Neutrophil (primary cell): ENCODE measurements at regions not wholly inside any gene's neighbourhood (a gene's known extent, or its start where the extent isn't known, plus 50 kb on each side); places are given as distances from the start of the nearest gene placed in this dataset.

Experiments used
- H3K27ac ChIP-seq: fragments of 200-600 bp; sonication (generic); 2 replicates; pipeline ENCODE4 v1.5.1; 2016; ENCODE audit warnings: mild to moderate bottlenecking, moderate library complexity
- H3K27me3 ChIP-seq: fragments of 200-600 bp; sonication (generic); 2 replicates; pipeline ENCODE4 v1.6.0; 2016; ENCODE audit warnings: mild to moderate bottlenecking
- H3K36me3 ChIP-seq: fragments of 200-600 bp; sonication (generic); 2 replicates; pipeline ENCODE4 v1.5.1; 2017
- H3K4me1 ChIP-seq, 2 experiments: fragments of 200-600 bp in 1 of 2; sonication (generic) in 1 of 2; 1 replicate in 1 of 2; 2 replicates in 1 of 2; pipeline versions ENCODE4 v1.5.1 to v1.6.1; 2013 to 2016; ENCODE audit warnings: low read depth in 1 of 2, low read length in 1 of 2, mild to moderate bottlenecking in 1 of 2, moderate library complexity in 1 of 2; ENCODE audit not compliant: control insufficient read depth in 1 of 2, insufficient read depth in 1 of 2
- H3K4me3 ChIP-seq, 2 experiments: fragments of 200-600 bp in 1 of 2; sonication (generic) in 1 of 2; 1 replicate in 1 of 2; 2 replicates in 1 of 2; pipeline ENCODE4 v1.5.1; 2013 to 2016; ENCODE audit warnings: low read depth in 1 of 2, low read length in 1 of 2, mild to moderate bottlenecking in 1 of 2, moderate library complexity in 1 of 2
- H3K9me3 ChIP-seq: fragments of 200-600 bp; sonication (generic); 2 replicates; pipeline ENCODE4 v1.5.1; 2016
- TF ChIP-seq, protein P1 (sequence below): fragments of 200-600 bp; sonication (generic); IDR thresholded peaks from 2 replicates; pipeline ENCODE4 v1.5.1; 2016; ENCODE audit warnings: antibody characterized with exemption

DNA sequence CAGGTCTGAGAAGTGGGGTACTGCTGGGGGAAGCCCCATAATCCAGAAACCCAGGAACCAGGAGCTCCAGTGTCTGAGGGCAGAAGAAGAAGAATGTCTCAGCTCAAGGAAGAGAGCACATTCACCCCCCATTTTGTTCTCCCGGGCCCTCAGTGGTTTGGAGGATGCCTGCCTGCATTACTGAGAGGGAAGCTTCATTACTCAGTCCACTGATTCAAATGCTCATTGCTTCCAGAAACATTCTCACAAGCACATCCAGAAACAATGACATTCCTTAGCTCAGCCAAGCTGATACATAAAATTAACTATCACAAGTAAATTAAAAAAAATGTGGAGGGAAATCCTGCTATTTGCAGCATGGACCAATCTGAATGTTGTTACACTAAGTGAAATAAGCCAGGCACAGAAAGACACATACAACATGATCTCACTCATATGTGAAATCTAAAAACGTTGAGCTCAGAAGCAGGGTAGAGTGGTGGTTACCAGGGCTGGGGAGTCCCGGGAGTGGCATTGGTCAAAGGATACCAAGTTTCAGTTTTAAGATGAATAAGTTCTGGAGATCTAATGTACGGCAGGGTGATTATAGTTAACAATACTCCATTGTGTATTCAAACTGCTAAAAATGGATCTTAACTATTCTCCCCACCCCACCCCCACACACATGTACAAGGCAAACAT, 459.3 kb downstream of the GALR1 start:
- no peaks in the 10 kb centered on the region for H3K9me3 ChIP-seq
- no peak overlapping the region for H3K27ac ChIP-seq
- H3K4me1 ChIP-seq, result no peaks in the 10 kb centered on the region
- TF ChIP-seq, protein P1, sequence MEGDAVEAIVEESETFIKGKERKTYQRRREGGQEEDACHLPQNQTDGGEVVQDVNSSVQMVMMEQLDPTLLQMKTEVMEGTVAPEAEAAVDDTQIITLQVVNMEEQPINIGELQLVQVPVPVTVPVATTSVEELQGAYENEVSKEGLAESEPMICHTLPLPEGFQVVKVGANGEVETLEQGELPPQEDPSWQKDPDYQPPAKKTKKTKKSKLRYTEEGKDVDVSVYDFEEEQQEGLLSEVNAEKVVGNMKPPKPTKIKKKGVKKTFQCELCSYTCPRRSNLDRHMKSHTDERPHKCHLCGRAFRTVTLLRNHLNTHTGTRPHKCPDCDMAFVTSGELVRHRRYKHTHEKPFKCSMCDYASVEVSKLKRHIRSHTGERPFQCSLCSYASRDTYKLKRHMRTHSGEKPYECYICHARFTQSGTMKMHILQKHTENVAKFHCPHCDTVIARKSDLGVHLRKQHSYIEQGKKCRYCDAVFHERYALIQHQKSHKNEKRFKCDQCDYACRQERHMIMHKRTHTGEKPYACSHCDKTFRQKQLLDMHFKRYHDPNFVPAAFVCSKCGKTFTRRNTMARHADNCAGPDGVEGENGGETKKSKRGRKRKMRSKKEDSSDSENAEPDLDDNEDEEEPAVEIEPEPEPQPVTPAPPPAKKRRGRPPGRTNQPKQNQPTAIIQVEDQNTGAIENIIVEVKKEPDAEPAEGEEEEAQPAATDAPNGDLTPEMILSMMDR, result no peak
- no peak overlapping the region for H3K4me3 ChIP-seq
- H3K27me3 ChIP-seq, result no peaks in the 10 kb centered on the region
- no peaks in the 10 kb centered on the region for H3K36me3 ChIP-seq

DNA sequence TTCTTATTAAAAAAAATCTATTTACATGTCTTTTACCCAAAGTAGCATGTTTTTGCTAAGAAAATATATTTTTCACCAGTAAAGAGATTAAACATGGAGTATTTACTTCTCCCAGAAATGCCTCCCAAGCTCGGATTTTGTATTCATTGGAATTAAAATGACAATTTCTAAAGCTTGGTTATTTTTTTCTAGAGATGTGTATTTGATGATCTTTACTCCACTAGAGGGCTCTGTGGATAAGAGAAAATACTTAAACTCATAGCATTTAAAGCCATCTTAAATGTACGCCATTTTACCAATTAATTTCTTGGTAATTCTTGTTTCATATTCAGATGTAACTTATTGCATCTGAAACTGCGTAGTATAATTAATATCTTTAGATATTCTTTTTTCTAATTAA, 461.4 kb downstream of the GALR1 start:
- Histone ChIP-seq H3K27me3 (no peaks in the 10 kb centered on the region), H3K27ac (no peak overlapping the region), H3K4me1 (no peaks in the 10 kb centered on the region), H3K36me3 (no peaks in the 10 kb centered on the region), H3K9me3 (no peaks in the 10 kb centered on the region), H3K4me3 (no peak overlapping the region)
- TF ChIP-seq, protein P1, result no peak

DNA sequence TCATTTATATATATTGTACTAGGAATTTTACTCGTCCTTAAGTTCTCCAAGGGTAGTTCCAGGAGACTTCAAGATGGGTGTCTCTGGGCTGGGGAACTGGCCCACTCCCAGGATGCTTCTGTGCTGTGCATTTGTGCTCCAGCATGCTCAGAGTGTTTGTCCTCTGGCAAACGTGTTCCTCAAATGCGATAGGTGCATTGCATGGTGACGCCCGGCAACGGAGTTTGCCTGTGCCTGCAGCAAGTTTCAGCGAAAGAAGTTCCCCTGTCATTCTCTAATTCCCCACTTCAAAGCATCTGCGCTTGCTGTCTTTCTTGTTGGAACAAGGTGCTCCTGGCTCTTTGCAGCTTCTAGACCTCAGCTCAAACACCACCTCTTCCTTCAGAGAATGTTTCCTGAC, 465.1 kb downstream of the GALR1 start:
- H3K36me3 ChIP-seq, result no peaks in the 10 kb centered on the region
- no peaks in the 10 kb centered on the region for H3K27me3 ChIP-seq
- no peaks in the 10 kb centered on the region for H3K4me1 ChIP-seq
- no peaks in the 10 kb centered on the region for H3K9me3 ChIP-seq
- no peak overlapping the region for H3K4me3 ChIP-seq
- TF ChIP-seq, protein P1, result no peak
- no peak overlapping the region for H3K27ac ChIP-seq

DNA sequence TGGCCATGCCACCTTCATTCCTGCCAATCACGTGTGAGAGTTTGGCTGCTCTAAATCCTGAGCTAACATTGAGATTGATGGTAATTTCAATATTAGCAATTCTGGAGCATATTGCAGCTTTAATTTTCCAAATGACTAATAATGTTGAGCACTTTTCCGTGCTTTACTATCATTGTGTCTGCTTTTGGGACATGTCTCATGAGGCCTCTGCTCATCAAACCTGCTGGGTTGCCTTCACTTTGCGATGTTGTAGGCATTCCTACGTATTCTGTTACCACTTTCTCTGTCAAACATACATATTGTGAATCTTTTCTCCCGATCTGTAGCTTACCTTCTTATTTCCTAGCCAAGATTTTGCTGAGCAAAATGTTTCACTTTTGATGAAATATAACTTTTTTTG, 466.6 kb downstream of the GALR1 start:
- no peaks in the 10 kb centered on the region for H3K9me3 ChIP-seq
- H3K27me3 ChIP-seq, result no peaks in the 10 kb centered on the region
- H3K4me3 ChIP-seq, result no peak overlapping the region
- H3K4me1 ChIP-seq, result no peaks in the 10 kb centered on the region
- no peak overlapping the region for H3K27ac ChIP-seq
- TF ChIP-seq, protein P1, result no peak
- no peaks in the 10 kb centered on the region for H3K36me3 ChIP-seq

DNA sequence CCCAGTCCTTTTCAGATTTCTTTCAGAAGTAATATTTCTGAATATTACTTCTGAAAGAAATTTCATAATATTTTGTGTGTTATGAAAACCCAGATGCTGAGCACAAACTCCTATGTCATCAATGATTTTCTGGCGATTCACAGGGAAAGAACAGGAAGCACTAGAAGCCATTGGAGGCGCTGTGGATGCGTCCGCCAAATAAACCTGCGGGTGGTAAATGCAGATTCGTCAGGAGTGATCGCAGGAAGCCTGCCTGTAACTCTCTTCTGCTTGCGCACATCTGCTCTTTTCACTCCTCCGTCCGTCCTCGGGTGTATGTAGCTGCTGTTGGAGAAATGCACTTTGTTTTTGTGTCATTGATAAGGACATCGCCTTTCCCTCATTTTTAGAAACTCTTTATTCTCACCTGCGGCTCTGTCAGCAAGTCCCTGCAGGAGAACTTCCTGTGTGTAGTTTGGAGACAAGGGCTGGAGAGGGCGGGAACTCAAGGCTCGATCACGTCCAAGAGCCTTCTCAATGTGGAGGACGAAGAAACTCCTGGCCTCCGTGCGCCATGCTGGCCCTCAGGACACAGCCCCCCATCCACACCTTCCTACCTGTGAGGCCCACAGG, 483.8 kb downstream of the GALR1 start:
- Histone ChIP-seq H3K36me3 (no peaks in the 10 kb centered on the region), H3K27me3 (no peaks in the 10 kb centered on the region), H3K9me3 (no peaks in the 10 kb centered on the region), H3K4me3 (no peak overlapping the region), H3K4me1 (no peaks in the 10 kb centered on the region), H3K27ac (no peak overlapping the region)
- TF ChIP-seq, protein P1, result no peak
